Urinary bladder (tissue), 3 donors: ENCODE measurements at regions not wholly inside any gene's neighbourhood (a gene's known extent, or its start where the extent isn't known, plus 50 kb on each side); places are given as distances from the start of the nearest gene placed in this dataset.

Source experiments
- DNase-seq: peaks from one replicate; pipeline ENCODE4 v3.0.0-alpha.2; 2015; ENCODE audit errors: extremely low spot score
- H3K27ac ChIP-seq: one replicate; pipeline ENCODE4 v1.5.1; 2013; ENCODE audit warnings: low read depth, mild to moderate bottlenecking, moderate library complexity
- H3K36me3 ChIP-seq: one replicate; pipeline ENCODE4 v1.6.1; 2013; ENCODE audit warnings: mild to moderate bottlenecking, moderate library complexity; ENCODE audit not compliant: insufficient read depth
- H3K4me1 ChIP-seq: one replicate; pipeline ENCODE4 v1.6.1; 2013; ENCODE audit warnings: mild to moderate bottlenecking, moderate library complexity; ENCODE audit not compliant: insufficient read depth
- H3K4me3 ChIP-seq: one replicate; pipeline ENCODE4 v1.5.1; 2013; ENCODE audit warnings: low read depth, low read length
- WGBS: extraction: QIAGEN DNeasy Blood & Tissue Kit; methylation state at CpG from one replicate; pipeline ENCODE4 v1.1.7; 2013; 5-methylcytosine and 5-hydroxymethylcytosine counted together
- donor health status: healthy with polysubstance abuse.
- donor health status: healthy.

- Histone ChIP-seq H3K27ac (no peak overlapping the region), H3K4me3 (no peak overlapping the region), H3K36me3 (no peaks in the 10 kb centered on the region), H3K4me1 (no peaks in the 10 kb centered on the region)
- WGBS = 67% methylated on average over 12 of the region's 12 CpGs
- no peak for DNase-seq
Measured at GRCh38 chr10:105969884-105970377, 1194.6 kb downstream of the SORCS1 start.

DNA sequence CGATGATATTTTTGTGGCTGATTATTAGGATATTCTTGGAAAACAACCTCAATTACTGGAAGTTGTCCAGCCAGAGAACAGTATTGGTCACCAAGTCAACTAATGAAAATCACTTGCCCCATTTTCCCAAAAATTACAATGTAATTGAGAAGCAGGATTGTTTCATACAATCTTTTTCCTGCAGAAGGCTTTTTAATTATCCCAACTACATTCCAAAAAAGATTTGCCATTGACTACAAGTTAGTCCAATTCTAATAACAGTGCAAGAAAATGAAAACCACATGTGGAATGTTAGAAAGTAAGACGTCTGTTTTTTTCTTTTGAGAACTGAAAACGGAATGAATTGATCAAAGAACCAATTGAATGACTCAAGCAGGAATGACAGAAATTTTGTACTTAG, 1195.8 kb downstream of the SORCS1 start:
- Histone ChIP-seq H3K4me3 (no peak overlapping the region), H3K36me3 (no peaks in the 10 kb centered on the region), H3K4me1 (no peaks in the 10 kb centered on the region), H3K27ac (no peak overlapping the region)
- WGBS = 76% methylated on average over 3 of the region's 3 CpGs
- DNase-seq = no peak

DNA sequence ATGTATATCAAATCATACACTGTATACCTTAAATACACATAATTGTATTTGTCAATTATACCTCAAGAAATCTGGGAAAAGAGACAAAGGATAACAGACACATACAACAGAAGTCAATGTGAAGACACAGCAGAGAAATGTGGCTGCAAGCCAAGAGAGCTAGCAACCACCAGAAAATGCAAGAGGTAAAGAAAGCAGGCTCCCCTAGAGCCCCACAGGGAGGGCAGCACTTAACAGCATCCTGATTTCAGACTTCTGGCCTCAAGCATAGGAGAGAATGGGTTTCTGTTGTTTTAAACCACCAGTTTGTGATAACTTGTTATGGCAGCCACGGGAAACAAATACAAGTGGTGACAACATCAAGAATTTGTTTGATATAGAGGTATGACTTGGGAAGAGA, 1197.2 kb downstream of the SORCS1 start:
- no peak overlapping the region for H3K4me3 ChIP-seq
- no peaks in the 10 kb centered on the region for H3K4me1 ChIP-seq
- no peak overlapping the region for H3K27ac ChIP-seq
- H3K36me3 ChIP-seq = no peaks in the 10 kb centered on the region
- DNase-seq = no peak
- WGBS = 38% methylated on average over 1 of the region's 1 CpG

DNA sequence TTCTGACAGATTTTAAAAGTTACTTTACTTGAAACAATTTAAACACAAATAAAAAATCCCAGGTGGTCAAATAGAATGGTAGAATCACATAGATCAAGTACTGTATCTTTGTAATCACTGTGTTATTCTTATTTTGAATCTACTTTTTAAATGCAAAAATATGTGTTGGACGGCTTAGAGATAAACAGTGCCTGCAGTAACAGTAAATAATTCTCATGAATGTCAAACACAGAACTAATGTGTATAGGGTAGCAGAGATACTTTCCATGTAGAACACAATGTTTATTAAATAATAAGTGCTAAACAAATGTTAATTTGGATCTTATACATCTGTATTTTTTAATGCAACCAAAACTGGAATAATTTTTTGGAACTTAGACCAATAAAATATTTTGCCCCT, 1199.4 kb downstream of the SORCS1 start:
- WGBS = 46% methylated on average over 1 of the region's 1 CpG
- Histone ChIP-seq H3K4me3 (no peak overlapping the region), H3K27ac (no peak overlapping the region), H3K4me1 (no peaks in the 10 kb centered on the region), H3K36me3 (no peaks in the 10 kb centered on the region)
- DNase-seq = no peak

DNA sequence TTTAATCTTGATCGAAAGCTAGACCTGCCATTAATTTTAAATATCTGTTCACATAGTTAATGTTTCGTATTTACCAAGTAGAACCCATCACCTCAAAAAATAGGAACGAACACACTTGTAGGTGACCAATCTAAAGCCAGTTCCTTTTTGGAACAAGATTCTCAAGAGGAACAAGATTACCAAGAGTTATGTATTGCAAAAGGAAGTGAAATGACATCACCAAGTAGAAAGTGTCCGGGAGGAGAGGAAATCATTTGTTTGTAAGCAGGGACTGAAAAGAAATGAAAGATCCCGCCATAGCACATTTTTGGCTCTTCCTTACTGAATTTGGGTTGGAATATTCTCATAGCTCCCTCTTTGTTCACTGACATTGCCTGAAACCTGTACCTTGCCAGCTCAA, 1200.5 kb downstream of the SORCS1 start:
- 76% methylated on average over 5 of the region's 5 CpGs for whole genome bisulfite sequencing
- no peak overlapping the region for H3K27ac ChIP-seq

GRCh38 chr10:105963334-105963884, 1201.1 kb downstream of the SORCS1 start:
- no peak overlapping the region for H3K4me3 ChIP-seq
- no peak for DNase-seq

More for the DNA sequence above, 1200.5 kb downstream of the SORCS1 start:
- H3K4me3 ChIP-seq = no peak overlapping the region
- H3K4me1 ChIP-seq = no peaks in the 10 kb centered on the region
- H3K36me3 ChIP-seq = no peaks in the 10 kb centered on the region
- no peak for DNase-seq

GRCh38 chr10:105956550-105956949, 1208.0 kb downstream of the SORCS1 start:
- Histone ChIP-seq H3K4me1 (no peaks in the 10 kb centered on the region), H3K36me3 (no peaks in the 10 kb centered on the region), H3K27ac (no peak overlapping the region), H3K4me3 (no peak overlapping the region)
- no peak for DNase-seq
- 96% methylated on average over 1 of the region's 1 CpG for WGBS

More at GRCh38 chr10:105963334-105963884, 1201.1 kb downstream of the SORCS1 start:
- WGBS = 4% methylated on average over 1 of the region's 1 CpG
- Histone ChIP-seq H3K27ac (no peak overlapping the region), H3K36me3 (no peaks in the 10 kb centered on the region), H3K4me1 (no peaks in the 10 kb centered on the region)

GRCh38 chr10:105953861-105954260, 1210.6 kb downstream of the SORCS1 start:
- DNase-seq = no peak
- WGBS = 89% methylated on average over 3 of the region's 3 CpGs
- no peak overlapping the region for H3K27ac ChIP-seq
- no peaks in the 10 kb centered on the region for H3K4me1 ChIP-seq
- no peak overlapping the region for H3K4me3 ChIP-seq
- H3K36me3 ChIP-seq = no peaks in the 10 kb centered on the region

DNA sequence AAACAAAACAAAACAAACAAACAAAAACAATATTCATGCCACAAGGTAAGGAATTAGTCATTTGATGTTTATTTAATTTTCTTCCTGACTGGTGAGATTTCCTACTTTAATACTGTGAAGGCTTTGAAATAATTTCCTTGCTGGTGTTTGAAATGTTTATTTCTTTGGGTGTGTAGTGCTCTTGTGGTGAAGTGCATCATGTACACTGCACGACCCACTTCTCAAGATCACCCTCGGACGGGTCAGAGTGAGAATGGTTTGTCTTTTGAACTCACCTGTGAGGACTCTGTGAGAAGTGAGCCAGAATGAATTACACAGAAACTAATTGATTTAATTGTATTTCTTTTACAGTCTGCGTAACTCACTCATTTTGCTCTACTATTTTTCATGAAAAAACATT, 1211.5 kb downstream of the SORCS1 start:
- Histone ChIP-seq H3K36me3 (no peaks in the 10 kb centered on the region), H3K4me1 (no peaks in the 10 kb centered on the region), H3K4me3 (no peak overlapping the region), H3K27ac (no peak overlapping the region)
- 92% methylated on average over 4 of the region's 4 CpGs for WGBS
- no peak for DNase-seq

DNA sequence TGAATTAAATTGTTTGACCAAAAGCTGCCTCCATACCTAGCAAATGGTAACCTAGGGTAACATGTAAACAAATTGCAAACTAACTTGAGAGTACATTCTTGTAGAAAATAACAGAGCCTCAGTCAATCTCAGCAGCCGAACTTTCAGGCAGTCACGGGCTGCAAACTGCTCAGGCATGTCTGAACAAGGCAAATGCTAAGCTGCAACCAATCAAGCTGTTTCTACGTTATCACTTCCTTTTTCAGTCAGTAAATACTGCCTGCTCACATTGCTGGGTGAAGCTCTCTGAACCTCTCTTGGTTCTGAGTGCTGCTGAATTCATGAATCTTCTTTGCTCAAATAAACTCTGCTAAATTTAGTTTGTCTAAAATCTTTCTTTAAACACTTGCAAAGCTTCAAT, 1212.4 kb downstream of the SORCS1 start:
- Histone ChIP-seq H3K36me3 (no peaks in the 10 kb centered on the region), H3K4me1 (no peaks in the 10 kb centered on the region), H3K4me3 (no peak overlapping the region), H3K27ac (no peak overlapping the region)
- 3% methylated on average over 3 of the region's 3 CpGs for WGBS
- peak; percentile 21 for DNase-seq

- WGBS = 64% methylated on average over 2 of the region's 2 CpGs
- Histone ChIP-seq H3K4me1 (no peaks in the 10 kb centered on the region), H3K4me3 (no peak overlapping the region), H3K27ac (no peak overlapping the region), H3K36me3 (no peaks in the 10 kb centered on the region)
- DNase-seq = no peak
Measured at GRCh38 chr10:105950410-105950809, 1214.1 kb downstream of the SORCS1 start.

DNA sequence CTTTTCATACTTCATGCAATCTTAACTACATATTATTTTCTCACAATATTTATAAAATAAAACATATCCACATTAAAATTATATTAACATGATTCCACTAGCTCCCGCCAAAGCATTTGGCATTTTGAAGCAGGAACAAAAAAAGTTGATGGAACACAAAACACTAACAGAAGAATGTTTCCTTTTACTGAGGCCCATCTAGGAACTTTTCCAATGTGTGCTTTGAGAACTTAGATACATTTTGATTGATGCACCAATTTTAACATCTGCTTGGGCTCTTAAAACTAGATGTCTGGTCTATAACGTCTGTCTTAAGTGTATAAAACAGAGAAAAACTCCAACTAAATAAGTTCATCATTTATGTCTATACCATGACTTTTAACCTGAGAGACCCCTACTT, 1214.8 kb downstream of the SORCS1 start:
- Histone ChIP-seq H3K27ac (no peak overlapping the region), H3K36me3 (no peaks in the 10 kb centered on the region), H3K4me3 (no peak overlapping the region), H3K4me1 (no peaks in the 10 kb centered on the region)
- 29% methylated on average over 2 of the region's 2 CpGs for WGBS
- no peak for DNase-seq

DNA sequence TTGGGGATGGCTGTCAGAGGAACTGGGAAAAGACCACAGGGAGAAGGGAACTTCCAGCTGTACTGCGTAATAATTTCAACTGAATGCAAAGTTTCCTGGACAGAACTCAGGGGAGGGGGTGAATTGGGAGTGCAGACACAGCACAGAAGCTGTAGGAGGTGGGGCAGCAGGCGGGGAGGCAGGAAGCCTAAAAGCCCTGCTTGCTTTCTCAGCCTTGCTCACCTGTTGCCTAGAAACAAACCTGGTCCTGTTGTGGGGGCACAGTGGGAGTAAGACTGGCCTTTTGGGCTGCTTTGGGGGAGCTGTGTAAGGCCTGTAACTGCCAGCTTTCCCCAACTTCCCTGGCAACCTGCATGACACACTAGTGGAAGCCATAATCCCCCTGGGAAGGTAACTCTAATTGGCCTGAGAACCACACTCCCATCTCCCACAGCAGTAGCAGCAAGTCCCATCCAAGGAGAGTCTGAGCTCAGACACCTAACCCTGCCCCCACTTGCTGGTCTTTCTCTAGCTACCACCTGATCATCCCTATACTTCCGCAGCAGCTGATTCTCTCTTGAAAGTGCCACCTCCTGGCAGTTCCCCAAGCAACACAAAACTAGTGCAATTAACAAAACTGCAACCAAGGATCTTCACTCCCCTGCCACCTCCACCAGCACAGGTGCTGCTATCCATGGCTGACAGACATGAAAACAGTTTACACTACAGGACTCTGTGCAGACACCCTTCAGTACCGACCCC, 1239.3 kb downstream of the SORCS1 start:
- no peak for DNase-seq
- Histone ChIP-seq H3K36me3 (no peaks in the 10 kb centered on the region), H3K4me1 (no peaks in the 10 kb centered on the region), H3K4me3 (no peak overlapping the region), H3K27ac (no peak overlapping the region)
- 68% methylated on average over 4 of the region's 4 CpGs for WGBS

DNA sequence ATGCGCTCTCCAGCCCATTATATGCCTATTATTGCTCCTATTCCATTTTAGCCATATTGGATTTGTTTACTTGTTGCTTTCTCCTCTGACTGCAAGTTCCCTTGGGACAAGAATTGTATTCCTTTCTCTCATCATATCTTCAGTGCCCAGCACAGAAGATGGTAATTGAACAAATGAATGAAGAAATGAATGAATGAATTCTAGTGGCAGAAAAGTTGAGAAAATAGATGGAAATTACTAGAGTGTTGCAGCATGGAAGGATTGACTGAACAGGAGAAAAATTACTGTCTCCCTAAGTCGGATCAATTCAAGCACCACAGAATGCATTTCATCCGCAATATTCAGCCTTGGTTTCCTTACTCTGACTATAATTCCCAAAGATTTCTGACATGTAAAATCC, 1243.2 kb downstream of the SORCS1 start:
- H3K4me3 ChIP-seq = no peak overlapping the region
- H3K4me1 ChIP-seq = no peaks in the 10 kb centered on the region
- H3K27ac ChIP-seq = no peak overlapping the region
- no peaks in the 10 kb centered on the region for H3K36me3 ChIP-seq
- DNase-seq = no peak
- 95% methylated on average over 3 of the region's 3 CpGs for WGBS
